ENCODE measurements at regions not wholly inside any gene's neighbourhood (a gene's known extent, or its start where the extent isn't known, plus 50 kb on each side); places are given as distances from the start of the nearest gene placed in this dataset.

DNA sequence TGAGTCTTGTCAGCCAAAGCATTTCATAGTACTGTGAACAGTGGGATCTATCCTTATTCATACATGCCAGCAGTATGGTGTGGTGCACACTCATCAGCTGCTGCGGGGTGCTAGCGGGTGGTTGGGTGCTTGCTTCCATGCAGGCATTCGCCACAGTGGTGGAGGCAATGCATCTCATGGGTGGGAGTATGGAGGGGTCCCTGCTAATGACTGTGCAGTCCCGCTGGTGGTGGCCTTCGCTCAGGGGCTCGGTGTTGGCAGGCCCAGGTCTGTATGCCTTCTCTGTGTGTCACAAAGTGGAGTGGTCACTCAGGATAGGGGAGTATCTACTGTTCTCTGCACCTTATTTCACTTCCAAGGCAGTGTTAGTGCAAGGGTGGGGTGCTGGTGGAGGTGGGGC is 122.6 kb downstream of the POU3F4 start:
- Histone ChIP-seq H3K27me3 (ENCODE audit: control insufficient read depth, insufficient read depth, low read length) (no peaks in the 10 kb centered on the region), H2AFZ (replicated peaks; ENCODE audit: low read length, poor library complexity) (no peak overlapping the region), H3K36me3 (ENCODE audit: control insufficient read depth, insufficient read depth, low read length) (no peaks in the 10 kb centered on the region), H3K4me3 (ENCODE audit: insufficient read depth, low read depth, low read length) (no peak overlapping the region), H3K23ac (ENCODE audit: low read depth, low read length) (no peak overlapping the region), H4K8ac (ENCODE audit: low read depth in 2 of 2, low read length in 2 of 2) (no peak overlapping the region), H3K9me1 (ENCODE audit: insufficient read depth, low read length) (no peaks in the 10 kb centered on the region), H3K18ac (ENCODE audit: low read depth, low read length) (no peak overlapping the region), H2BK120ac (ENCODE audit: low read depth, low read length) (no peak overlapping the region), H3K56ac (ENCODE audit: extremely low read depth, insufficient read depth, low read length) (no peak overlapping the region), H2AK9ac (replicated peaks; ENCODE audit: low read depth, low read length, poor library complexity) (no peak overlapping the region), H4K5ac (ENCODE audit: low read depth, low read length) (no peak overlapping the region), H3K4me2 (ENCODE audit: low read depth, low read length) (no peak overlapping the region), H3K9ac (ENCODE audit: low read depth, low read length) (no peak overlapping the region), H3K14ac (replicated peaks; ENCODE audit: low read depth, low read length) (no peak overlapping the region), H2BK20ac (ENCODE audit: low read depth, low read length) (no peak overlapping the region), H3K79me1 (ENCODE audit: low read depth in 1 of 2, low read length in 2 of 2) (no peaks in the 10 kb centered on the region), H3K4ac (ENCODE audit: low read depth, low read length) (no peak overlapping the region), H2BK15ac (ENCODE audit: low read depth, low read length) (no peak overlapping the region), H3K4me1 (ENCODE audit: control insufficient read depth, insufficient read depth, low read length) (no peaks in the 10 kb centered on the region), H4K91ac (ENCODE audit: insufficient read depth, low read depth, low read length) (no peak overlapping the region), H2BK5ac (ENCODE audit: low read depth, low read length, poor library complexity, severe bottlenecking) (no peak overlapping the region), H2AK5ac (ENCODE audit: low read depth, low read length) (no peak overlapping the region), H3K9me3 (ENCODE audit: control insufficient read depth, insufficient read depth, low read length) (peaks cover 3% of the 10 kb centered on the region; the same call in 1 of the 2 replicates), H4K20me1 (ENCODE audit: insufficient read depth, low read length) (no peaks in the 10 kb centered on the region), H3K27ac (ENCODE audit: insufficient read depth, low read length) (no peak overlapping the region)
- intact Hi-C loops (cut with micrococcal nuclease), result no loop called here
- ATAC-seq (ENCODE audit: low read depth), result no peak
- dilution Hi-C loops (cut with HindIII; ENCODE audit: low sequenced_read_pairs, unreplicated experiment), result no loop called here
- ChIA-PET CTCF (no interaction called here), POLR2A (ENCODE audit: unreplicated experiment) (no interaction called here)
- TF ChIP-seq NFE2L2 (IDR thresholded peaks at IDR 0.05; ENCODE audit: low read depth, low read length), result no peak
- TF ChIP-seq, protein P1, sequence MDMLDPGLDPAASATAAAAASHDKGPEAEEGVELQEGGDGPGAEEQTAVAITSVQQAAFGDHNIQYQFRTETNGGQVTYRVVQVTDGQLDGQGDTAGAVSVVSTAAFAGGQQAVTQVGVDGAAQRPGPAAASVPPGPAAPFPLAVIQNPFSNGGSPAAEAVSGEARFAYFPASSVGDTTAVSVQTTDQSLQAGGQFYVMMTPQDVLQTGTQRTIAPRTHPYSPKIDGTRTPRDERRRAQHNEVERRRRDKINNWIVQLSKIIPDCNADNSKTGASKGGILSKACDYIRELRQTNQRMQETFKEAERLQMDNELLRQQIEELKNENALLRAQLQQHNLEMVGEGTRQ (IDR thresholded peaks at IDR 0.05; ENCODE audit: low read depth, low read length), result no peak
- TF ChIP-seq, protein P2, sequence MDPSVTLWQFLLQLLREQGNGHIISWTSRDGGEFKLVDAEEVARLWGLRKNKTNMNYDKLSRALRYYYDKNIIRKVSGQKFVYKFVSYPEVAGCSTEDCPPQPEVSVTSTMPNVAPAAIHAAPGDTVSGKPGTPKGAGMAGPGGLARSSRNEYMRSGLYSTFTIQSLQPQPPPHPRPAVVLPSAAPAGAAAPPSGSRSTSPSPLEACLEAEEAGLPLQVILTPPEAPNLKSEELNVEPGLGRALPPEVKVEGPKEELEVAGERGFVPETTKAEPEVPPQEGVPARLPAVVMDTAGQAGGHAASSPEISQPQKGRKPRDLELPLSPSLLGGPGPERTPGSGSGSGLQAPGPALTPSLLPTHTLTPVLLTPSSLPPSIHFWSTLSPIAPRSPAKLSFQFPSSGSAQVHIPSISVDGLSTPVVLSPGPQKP (IDR thresholded peaks at IDR 0.05; ENCODE audit: borderline replicate concordance, low read depth, low read length), result no peak
- TF ChIP-seq CEBPB (IDR thresholded peaks at IDR 0.05; ENCODE audit: low read depth, low read length), result no peak
- no peak for TF ChIP-seq SMC3 (IDR thresholded peaks at IDR 0.05; ENCODE audit: low read depth, low read length)
- no peak for TF ChIP-seq FOS (IDR thresholded peaks at IDR 0.05; ENCODE audit: low read depth, low read length)
- TF ChIP-seq, protein P3, sequence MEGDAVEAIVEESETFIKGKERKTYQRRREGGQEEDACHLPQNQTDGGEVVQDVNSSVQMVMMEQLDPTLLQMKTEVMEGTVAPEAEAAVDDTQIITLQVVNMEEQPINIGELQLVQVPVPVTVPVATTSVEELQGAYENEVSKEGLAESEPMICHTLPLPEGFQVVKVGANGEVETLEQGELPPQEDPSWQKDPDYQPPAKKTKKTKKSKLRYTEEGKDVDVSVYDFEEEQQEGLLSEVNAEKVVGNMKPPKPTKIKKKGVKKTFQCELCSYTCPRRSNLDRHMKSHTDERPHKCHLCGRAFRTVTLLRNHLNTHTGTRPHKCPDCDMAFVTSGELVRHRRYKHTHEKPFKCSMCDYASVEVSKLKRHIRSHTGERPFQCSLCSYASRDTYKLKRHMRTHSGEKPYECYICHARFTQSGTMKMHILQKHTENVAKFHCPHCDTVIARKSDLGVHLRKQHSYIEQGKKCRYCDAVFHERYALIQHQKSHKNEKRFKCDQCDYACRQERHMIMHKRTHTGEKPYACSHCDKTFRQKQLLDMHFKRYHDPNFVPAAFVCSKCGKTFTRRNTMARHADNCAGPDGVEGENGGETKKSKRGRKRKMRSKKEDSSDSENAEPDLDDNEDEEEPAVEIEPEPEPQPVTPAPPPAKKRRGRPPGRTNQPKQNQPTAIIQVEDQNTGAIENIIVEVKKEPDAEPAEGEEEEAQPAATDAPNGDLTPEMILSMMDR (conservative IDR thresholded peaks at IDR 0.05; ENCODE audit: low read depth, low read length), result no peak
- TF ChIP-seq RFX5 (IDR thresholded peaks at IDR 0.05; ENCODE audit: low read depth, low read length), result no peak
- no peak for TF ChIP-seq CHD1 (IDR thresholded peaks at IDR 0.05; ENCODE audit: low read depth, low read length)
- TF ChIP-seq RAD21 (IDR thresholded peaks at IDR 0.05; ENCODE audit: low read length), result no peak
- TF ChIP-seq MAFK (IDR thresholded peaks at IDR 0.05; ENCODE audit: low read depth, low read length), result no peak
- no peak for TF ChIP-seq RCOR1 (IDR thresholded peaks at IDR 0.05; ENCODE audit: insufficient replicate concordance, low read length)
- no peak for TF ChIP-seq MAZ (IDR thresholded peaks at IDR 0.05; ENCODE audit: borderline replicate concordance, low read depth, low read length)
- in situ Hi-C loops (cut with MboI; ENCODE audit: low sequenced_read_pairs), result no loop called here
- DNase-seq, result no peak
- WGBS, 2 experiments (ENCODE audit: extremely low coverage in 2 of 2, insufficient read length in 1 of 2), result no CpG with 5 or more reads among the region's 6 CpGs
- no TSS peak for BruUV-seq (replicated peaks)
